ENCODE measurements at regions not wholly inside any gene's neighbourhood (a gene's known extent, or its start where the extent isn't known, plus 50 kb on each side); places are given as distances from the start of the nearest gene placed in this dataset.

- no peaks in the 10 kb centered on the region for H3K4me1 ChIP-seq (ENCODE audit: control insufficient read depth, insufficient read depth, low read length)
- in situ Hi-C loops (cut with MboI) (no loop called here), intact Hi-C loops (cut with micrococcal nuclease; ENCODE audit: unreplicated experiment) (no loop called here)
- no peaks in the 10 kb centered on the region for H3K9me3 ChIP-seq (replicated peaks; ENCODE audit: control insufficient read depth, insufficient read depth, low read length)
- FAIRE-seq (no peak), DNase-seq (ENCODE audit: low read depth, low spot score) (no peak), ATAC-seq (no peak)
- no TSS peak for BruUV-seq (replicated peaks)
- POLR2A ChIA-PET: interaction anchor here (0.6 kb wide), 1 partner anchor 88 kb away, joined by 3 read pairs; no protein-coding TSS in a partner anchor
- no peak overlapping the region for H3K27ac ChIP-seq (ENCODE audit: control insufficient read depth, insufficient read depth)
- RAD21 ChIA-PET (ENCODE audit: unreplicated experiment): no interaction called here
- H3K4me2 ChIP-seq (ENCODE audit: control insufficient read depth, insufficient read depth): no peak overlapping the region
- no peak overlapping the region for H2AFZ ChIP-seq (ENCODE audit: control insufficient read depth, low read depth, low read length)
- CTCF ChIA-PET: no interaction called here
- H3K79me2 ChIP-seq (ENCODE audit: control insufficient read depth, insufficient read depth, low read length): no peaks in the 10 kb centered on the region
- H3K4me3 ChIP-seq: no peak overlapping the region
- no peak overlapping the region for H3K9ac ChIP-seq (ENCODE audit: control insufficient read depth, insufficient read depth, low read length)
- SMC1A ChIA-PET (ENCODE audit: uncharacterized antibody, unreplicated experiment): no interaction called here
- no peaks in the 10 kb centered on the region for H3K27me3 ChIP-seq (replicated peaks in 1 of 2; ENCODE audit: control insufficient read depth in 2 of 2, insufficient read depth in 2 of 2, low read length in 1 of 2)
- WGBS (ENCODE audit: insufficient coverage, insufficient replicate concordance, low lambda C conversion rate, missing lambda C conversion rate): 55% methylated on average over 6 of the region's 6 CpGs
- TF ChIP-seq KLF5 (IDR thresholded peaks at IDR 0.05; ENCODE audit: partially characterized antibody) (no peak), BMI1 (IDR thresholded peaks at IDR 0.05; ENCODE audit: borderline replicate concordance) (no peak), MEF2B (IDR thresholded peaks at IDR 0.05; ENCODE audit: partially characterized antibody, poor library complexity, severe bottlenecking) (no peak), KDM1A (IDR thresholded peaks at IDR 0.05; ENCODE audit: borderline replicate concordance) (no peak), TCF7 (IDR thresholded peaks at IDR 0.05; ENCODE audit: borderline replicate concordance) (no peak), NRF1 (conservative IDR thresholded peaks at IDR 0.05; ENCODE audit: low read depth, low read length) (no peak), TCF12 (IDR thresholded peaks at IDR 0.05; ENCODE audit: low read depth, low read length) (no peak), ESRRA (IDR thresholded peaks at IDR 0.05; ENCODE audit: low read length) (no peak), HDAC2 (IDR thresholded peaks at IDR 0.05) (no peak), BCLAF1 (IDR thresholded peaks at IDR 0.05) (no peak), CHD2 (IDR thresholded peaks at IDR 0.05; ENCODE audit: borderline replicate concordance, low read depth, low read length) (no peak), SKIL (IDR thresholded peaks at IDR 0.05; ENCODE audit: low read depth, poor library complexity, severe bottlenecking) (no peak), TAF1 (IDR thresholded peaks at IDR 0.05; ENCODE audit: borderline replicate concordance, low read depth, low read length) (no peak), MAX (IDR thresholded peaks at IDR 0.05; ENCODE audit: low read depth, low read length) (no peak), RBBP5 (conservative IDR thresholded peaks at IDR 0.05) (no peak), CBFB (IDR thresholded peaks at IDR 0.05; ENCODE audit: low read depth) (no peak), WRNIP1 (IDR thresholded peaks at IDR 0.05; ENCODE audit: borderline replicate concordance, low read depth, low read length) (no peak)
- H4K20me1 ChIP-seq (ENCODE audit: control insufficient read depth, insufficient read depth): no peaks in the 10 kb centered on the region
- no peaks in the 10 kb centered on the region for H3K36me3 ChIP-seq (ENCODE audit: control insufficient read depth in 2 of 2, insufficient read depth in 2 of 2, low read length in 1 of 2)
Measured at GRCh38 chr2:207446653-207447052, 83.1 kb upstream of the CREB1 start.

Data from GM12878 (cell line).